IMR-90 (cell line): ENCODE measurements at regions not wholly inside any gene's neighbourhood (a gene's known extent, or its start where the extent isn't known, plus 50 kb on each side); places are given as distances from the start of the nearest gene placed in this dataset.

Source experiments
- ATAC-seq: fragments of 200-7000 bp; cut with Tn5 transposase; 2 replicates; pipeline ENCODE4 v1.9.1; 2020; ENCODE audit warnings: low read depth, mild to moderate bottlenecking, moderate library complexity
- BruUV-seq: library from RNA; stranded (reverse); fragments of 400-500 nt; replicated peaks from 2 replicates; lab custom pipeline; 2021; lab: Mats Ljungman, UMichigan
- CTCF ChIA-PET: fragments of 300-600 bp; formaldehyde crosslinking; extraction: SDS; loops from one replicate; lab custom pipeline; 2021; ENCODE audit warnings: antibody characterized with exemption; lab: Yijun Ruan, JAX
- POLR2A ChIA-PET: fragments of 300-600 bp; sonication (Branson Sonifier 250); formaldehyde crosslinking; loops from one replicate; lab custom pipeline; 2022; ENCODE audit warnings: antibody characterized with exemption; ENCODE audit not compliant: unreplicated experiment; lab: Charles Lee
- DNase-seq: peaks from one replicate; pipeline ENCODE4 v3.0.0; 2013
- H2AFZ ChIP-seq: replicated peaks from 2 replicates; pipeline ENCODE3; 2013; ENCODE audit warnings: low read length, mild to moderate bottlenecking; ENCODE audit not compliant: poor library complexity
- H2AK5ac ChIP-seq: 2 replicates; pipeline ENCODE4 v1.6.1; 2013; ENCODE audit warnings: low read depth, low read length, inconsistent platforms
- H2AK9ac ChIP-seq: replicated peaks from 2 replicates; pipeline ENCODE3; 2013; ENCODE audit warnings: mild to moderate bottlenecking, low read depth, low read length, moderate library complexity; ENCODE audit not compliant: poor library complexity
- H2BK120ac ChIP-seq: 2 replicates; pipeline ENCODE4 v1.6.1; 2013; ENCODE audit warnings: low read depth, low read length, inconsistent platforms
- H2BK15ac ChIP-seq: 3 replicates; pipeline ENCODE4 v1.6.1; 2013; ENCODE audit warnings: low read depth, low read length, inconsistent platforms
- H2BK20ac ChIP-seq: 2 replicates; pipeline ENCODE4 v1.6.1; 2013; ENCODE audit warnings: low read depth, mild to moderate bottlenecking, inconsistent platforms, low read length, moderate library complexity
- H2BK5ac ChIP-seq: 2 replicates; pipeline ENCODE4 v1.6.1; 2013; ENCODE audit warnings: mild to moderate bottlenecking, low read depth, low read length, inconsistent platforms; ENCODE audit not compliant: poor library complexity, severe bottlenecking
- H3K14ac ChIP-seq: replicated peaks from 2 replicates; pipeline ENCODE4 v1.6.1; 2013; ENCODE audit warnings: low read depth, low read length, inconsistent platforms
- H3K18ac ChIP-seq: 2 replicates; pipeline ENCODE4 v1.6.1; 2013; ENCODE audit warnings: low read depth, low read length, control low read depth
- H3K23ac ChIP-seq: 2 replicates; pipeline ENCODE4 v1.6.1; 2013; ENCODE audit warnings: low read depth, low read length, inconsistent platforms
- H3K27ac ChIP-seq: 2 replicates; pipeline ENCODE4 v1.5.1; 2013; ENCODE audit warnings: mild to moderate bottlenecking, control low read depth, low read length; ENCODE audit not compliant: insufficient read depth
- H3K27me3 ChIP-seq: 2 replicates; pipeline ENCODE4 v1.6.1; 2013; ENCODE audit warnings: low read length; ENCODE audit not compliant: control insufficient read depth, insufficient read depth
- H3K36me3 ChIP-seq: 2 replicates; pipeline ENCODE4 v1.6.1; 2013; ENCODE audit warnings: low read length, mixed read lengths; ENCODE audit not compliant: control insufficient read depth, insufficient read depth
- H3K4ac ChIP-seq: 2 replicates; pipeline ENCODE4 v1.6.1; 2013; ENCODE audit warnings: low read depth, low read length, inconsistent platforms
- H3K4me1 ChIP-seq: 2 replicates; pipeline ENCODE4 v1.6.1; 2013; ENCODE audit warnings: low read length, mixed read lengths; ENCODE audit not compliant: control insufficient read depth, insufficient read depth
- H3K4me2 ChIP-seq: 2 replicates; pipeline ENCODE4 v1.6.1; 2013; ENCODE audit warnings: low read depth, mild to moderate bottlenecking, control low read depth, low read length, moderate library complexity
- H3K4me3 ChIP-seq: 2 replicates; pipeline ENCODE4 v1.5.1; 2013; ENCODE audit warnings: low read depth, mild to moderate bottlenecking, control low read depth, low read length, moderate library complexity; ENCODE audit not compliant: insufficient read depth
- H3K56ac ChIP-seq: 2 replicates; pipeline ENCODE4 v1.6.1; 2013; ENCODE audit warnings: low read length, inconsistent platforms; ENCODE audit not compliant: insufficient read depth; ENCODE audit errors: extremely low read depth
- H3K79me1 ChIP-seq, 2 experiments: 2 replicates each; pipeline ENCODE4 v1.6.1; 2013; ENCODE audit warnings: low read length in 2 of 2, inconsistent platforms in 1 of 2, low read depth in 1 of 2
- H3K9ac ChIP-seq: 2 replicates; pipeline ENCODE4 v1.6.1; 2013; ENCODE audit warnings: low read depth, low read length, control low read depth
- H3K9me1 ChIP-seq: 2 replicates; pipeline ENCODE4 v1.6.1; 2013; ENCODE audit warnings: low read length, inconsistent platforms; ENCODE audit not compliant: insufficient read depth
- H3K9me3 ChIP-seq: 2 replicates; pipeline ENCODE4 v1.6.1; 2013; ENCODE audit warnings: low read length; ENCODE audit not compliant: control insufficient read depth, insufficient read depth
- H4K20me1 ChIP-seq: 2 replicates; pipeline ENCODE4 v1.6.1; 2013; ENCODE audit warnings: low read length, inconsistent platforms; ENCODE audit not compliant: insufficient read depth
- H4K5ac ChIP-seq: 2 replicates; pipeline ENCODE4 v1.6.1; 2013; ENCODE audit warnings: mild to moderate bottlenecking, low read depth, low read length, control low read depth
- H4K8ac ChIP-seq, 2 experiments: 2 replicates each; pipeline ENCODE4 v1.6.1; 2013; ENCODE audit warnings: low read depth in 2 of 2, low read length in 2 of 2, control low read depth in 1 of 2, inconsistent platforms in 1 of 2
- H4K91ac ChIP-seq: 2 replicates; pipeline ENCODE4 v1.6.1; 2013; ENCODE audit warnings: low read depth, low read length, inconsistent platforms; ENCODE audit not compliant: insufficient read depth
- CEBPB ChIP-seq: IDR thresholded peaks from 2 replicates; pipeline ENCODE4 v1.6.1; 2012; ENCODE audit warnings: low read depth, low read length, improper control_type of control experiment
- CHD1 ChIP-seq: IDR thresholded peaks from 2 replicates; pipeline ENCODE4 v1.6.1; 2012; ENCODE audit warnings: low read depth, low read length, improper control_type of control experiment
- CTCF ChIP-seq: conservative IDR thresholded peaks from 2 replicates; pipeline ENCODE4 v1.5.1; 2012; ENCODE audit warnings: mild to moderate bottlenecking, low read depth, low read length, improper control_type of control experiment
- FOS ChIP-seq: fragments of 150-350 bp; IDR thresholded peaks from 2 replicates; pipeline ENCODE4 v1.6.1; 2016; ENCODE audit warnings: low read depth, low read length
- MAFK ChIP-seq: IDR thresholded peaks from 2 replicates; pipeline ENCODE4 v1.6.1; 2012; ENCODE audit warnings: low read depth, low read length, improper control_type of control experiment
- MAZ ChIP-seq: IDR thresholded peaks from 2 replicates; pipeline ENCODE4 v1.6.1; 2012; ENCODE audit warnings: low read depth, mild to moderate bottlenecking, low read length, improper control_type of control experiment, moderate library complexity, borderline replicate concordance
- MXI1 ChIP-seq: IDR thresholded peaks from 2 replicates; pipeline ENCODE4 v1.6.1; 2012; ENCODE audit warnings: low read depth, mild to moderate bottlenecking, low read length, moderate library complexity, borderline replicate concordance
- NFE2L2 ChIP-seq: fragments of 150-350 bp; IDR thresholded peaks from 2 replicates; pipeline ENCODE4 v1.6.1; 2016; ENCODE audit warnings: low read depth, mild to moderate bottlenecking, low read length
- POLR2A ChIP-seq: IDR thresholded peaks from 2 replicates; pipeline ENCODE4 v1.6.1; 2012; ENCODE audit warnings: mild to moderate bottlenecking, low read depth, low read length
- RAD21 ChIP-seq: IDR thresholded peaks from 2 replicates; pipeline ENCODE4 v1.6.1; 2012; ENCODE audit warnings: low read length, improper control_type of control experiment
- RCOR1 ChIP-seq: IDR thresholded peaks from 2 replicates; pipeline ENCODE4 v1.6.1; 2012; ENCODE audit warnings: mild to moderate bottlenecking, low read length, improper control_type of control experiment; ENCODE audit not compliant: insufficient replicate concordance
- RFX5 ChIP-seq: IDR thresholded peaks from 2 replicates; pipeline ENCODE4 v1.8.0; 2012; ENCODE audit warnings: low read depth, mild to moderate bottlenecking, low read length, moderate library complexity
- SMC3 ChIP-seq: fragments of 150-350 bp; IDR thresholded peaks from 2 replicates; pipeline ENCODE4 v1.6.1; 2016; ENCODE audit warnings: low read depth, mild to moderate bottlenecking, antibody characterized with exemption, low read length, moderate library complexity
- WGBS, 2 experiments: methylation state at CpG; one replicate each; pipeline versions ENCODE4 v1.1.5 to v1.1.7; 2013; ENCODE audit warnings: missing lambda C conversion rate in 2 of 2; ENCODE audit not compliant: insufficient read length in 1 of 2; ENCODE audit errors: extremely low coverage in 2 of 2; 5-methylcytosine and 5-hydroxymethylcytosine counted together
- dilution Hi-C: fragments of 300-500 bp; cut with HindIII; formaldehyde crosslinking; loops from one replicate; pipeline ENCODE4 v1.14.3; 2018; ENCODE audit warnings: low sequenced_read_pairs; ENCODE audit not compliant: unreplicated experiment
- in situ Hi-C: fragments of 300-500 bp; cut with MboI; formaldehyde crosslinking; loops from 3 replicates; pipeline ENCODE4 v1.14.3; 2019; ENCODE audit warnings: low sequenced_read_pairs, inconsistent platforms, mixed read lengths
- intact Hi-C: fragments of 100-400 bp; cut with micrococcal nuclease; formaldehyde crosslinking; loops from 2 replicates; pipeline ENCODE4 v1.10.0; 2022
- TF ChIP-seq, protein P1 (sequence below): fragments of 150-350 bp; IDR thresholded peaks from 2 replicates; pipeline ENCODE4 v1.6.1; 2016; ENCODE audit warnings: low read depth, mild to moderate bottlenecking, low read length, moderate library complexity, borderline replicate concordance
- TF ChIP-seq, protein P2 (sequence below): fragments of 150-350 bp; IDR thresholded peaks from 2 replicates; pipeline ENCODE4 v1.6.1; 2017; ENCODE audit warnings: mild to moderate bottlenecking, antibody characterized with exemption, low read length, low read depth

DNA sequence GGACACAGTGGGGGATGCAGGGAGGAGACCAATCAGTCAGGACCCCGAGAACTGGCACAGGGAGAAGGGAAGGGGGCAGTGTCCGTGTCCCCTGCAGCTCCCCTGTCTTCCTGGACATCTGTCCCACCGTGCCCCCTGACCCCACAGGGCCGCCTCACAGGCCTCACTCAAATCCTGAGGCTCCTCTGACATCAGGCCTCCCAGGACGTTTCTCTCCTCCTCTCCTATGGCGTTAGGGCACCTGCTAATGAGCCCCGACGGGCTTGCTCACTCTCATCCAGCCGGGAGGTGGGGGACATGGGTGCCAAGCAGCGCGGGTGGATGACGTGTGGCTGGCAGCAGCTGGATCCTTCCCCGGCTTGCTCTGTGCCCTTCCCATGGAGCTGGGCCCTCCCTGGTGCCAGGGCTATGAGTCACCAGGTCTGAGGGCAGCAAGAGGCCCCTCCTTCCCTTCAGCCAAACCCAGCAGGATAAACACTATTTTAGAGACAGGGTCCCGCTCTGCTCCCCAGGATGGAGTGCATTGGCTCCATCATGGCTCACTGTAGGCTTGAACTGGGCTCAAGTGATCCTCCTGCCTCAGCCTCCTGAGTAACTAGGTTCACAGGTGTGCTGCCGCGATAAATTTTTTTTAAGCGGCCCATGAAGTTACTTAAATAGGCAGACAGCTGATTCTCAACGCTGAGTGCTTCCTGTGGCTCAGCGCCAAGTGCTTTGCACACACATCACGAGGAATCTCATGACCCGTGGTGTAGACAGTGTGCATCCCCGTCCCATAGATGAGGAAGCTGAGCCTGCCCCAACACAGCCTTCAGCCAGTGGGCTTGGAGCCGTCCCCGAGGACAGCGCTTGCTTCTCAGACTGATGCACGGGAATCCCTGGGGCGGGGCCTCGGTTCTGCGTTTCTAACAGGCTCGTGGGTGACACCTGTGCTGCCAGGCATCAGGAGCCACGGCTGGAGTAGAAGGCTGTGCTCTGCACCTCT lies 64.5 kb upstream of the HDAC4 start:
- H3K4me1 ChIP-seq, result no peaks in the 10 kb centered on the region
- BruUV-seq, result no TSS peak
- no peak overlapping the region for H3K4me3 ChIP-seq
- H2BK15ac ChIP-seq, result no peak overlapping the region
- H3K14ac ChIP-seq, result no peak overlapping the region
- H4K5ac ChIP-seq, result no peak overlapping the region
- no peak for DNase-seq
- H2AK5ac ChIP-seq, result no peak overlapping the region
- dilution Hi-C loops, result no loop called here
- peaks cover 6% of the 10 kb centered on the region for H3K9me3 ChIP-seq
- no peak overlapping the region for H3K4ac ChIP-seq
- in situ Hi-C loops, result no loop called here
- H3K79me1 ChIP-seq, result no peaks in the 10 kb centered on the region
- ChIA-PET CTCF (no interaction called here), POLR2A (no interaction called here)
- no peak overlapping the region for H2BK20ac ChIP-seq
- no peak overlapping the region for H3K9ac ChIP-seq
- no peak overlapping the region for H2BK5ac ChIP-seq
- no peak overlapping the region for H3K27ac ChIP-seq
- H3K23ac ChIP-seq, result no peak overlapping the region
- 65% methylated on average over 14 of the region's 31 CpGs; no CpG with 5 or more reads in 1 of the 2 experiments for WGBS, 2 experiments
- no peaks in the 10 kb centered on the region for H4K20me1 ChIP-seq
- H4K91ac ChIP-seq, result no peak overlapping the region
- H3K36me3 ChIP-seq, result no peaks in the 10 kb centered on the region
- H2AFZ ChIP-seq, result peak overlapping the region; percentile 21
- ATAC-seq, result no peak
- no peak overlapping the region for H2BK120ac ChIP-seq
- H3K27me3 ChIP-seq, result no peaks in the 10 kb centered on the region
- intact Hi-C loops, result no loop called here
- no peak overlapping the region for H3K18ac ChIP-seq
- H3K9me1 ChIP-seq, result no peaks in the 10 kb centered on the region
- H3K4me2 ChIP-seq, result no peak overlapping the region
- H3K56ac ChIP-seq, result no peak overlapping the region
- no peak overlapping the region for H2AK9ac ChIP-seq
- no peak overlapping the region for H4K8ac ChIP-seq
- no peak for TF ChIP-seq RAD21
- no peak for TF ChIP-seq MAFK
- TF ChIP-seq NFE2L2, result no peak
- no peak for TF ChIP-seq CTCF
- no peak for TF ChIP-seq CEBPB
- TF ChIP-seq MXI1, result no peak
- no peak for TF ChIP-seq SMC3
- TF ChIP-seq MAZ, result no peak
- TF ChIP-seq, protein P1, sequence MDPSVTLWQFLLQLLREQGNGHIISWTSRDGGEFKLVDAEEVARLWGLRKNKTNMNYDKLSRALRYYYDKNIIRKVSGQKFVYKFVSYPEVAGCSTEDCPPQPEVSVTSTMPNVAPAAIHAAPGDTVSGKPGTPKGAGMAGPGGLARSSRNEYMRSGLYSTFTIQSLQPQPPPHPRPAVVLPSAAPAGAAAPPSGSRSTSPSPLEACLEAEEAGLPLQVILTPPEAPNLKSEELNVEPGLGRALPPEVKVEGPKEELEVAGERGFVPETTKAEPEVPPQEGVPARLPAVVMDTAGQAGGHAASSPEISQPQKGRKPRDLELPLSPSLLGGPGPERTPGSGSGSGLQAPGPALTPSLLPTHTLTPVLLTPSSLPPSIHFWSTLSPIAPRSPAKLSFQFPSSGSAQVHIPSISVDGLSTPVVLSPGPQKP, result no peak
- TF ChIP-seq, protein P2, sequence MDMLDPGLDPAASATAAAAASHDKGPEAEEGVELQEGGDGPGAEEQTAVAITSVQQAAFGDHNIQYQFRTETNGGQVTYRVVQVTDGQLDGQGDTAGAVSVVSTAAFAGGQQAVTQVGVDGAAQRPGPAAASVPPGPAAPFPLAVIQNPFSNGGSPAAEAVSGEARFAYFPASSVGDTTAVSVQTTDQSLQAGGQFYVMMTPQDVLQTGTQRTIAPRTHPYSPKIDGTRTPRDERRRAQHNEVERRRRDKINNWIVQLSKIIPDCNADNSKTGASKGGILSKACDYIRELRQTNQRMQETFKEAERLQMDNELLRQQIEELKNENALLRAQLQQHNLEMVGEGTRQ, result no peak
- no peak for TF ChIP-seq POLR2A
- no peak for TF ChIP-seq RCOR1
- TF ChIP-seq RFX5, result no peak
- no peak for TF ChIP-seq CHD1
- TF ChIP-seq FOS, result no peak
